ENCODE measurements at regions not wholly inside any gene's neighbourhood (a gene's known extent, or its start where the extent isn't known, plus 50 kb on each side); places are given as distances from the start of the nearest gene placed in this dataset.

DNA sequence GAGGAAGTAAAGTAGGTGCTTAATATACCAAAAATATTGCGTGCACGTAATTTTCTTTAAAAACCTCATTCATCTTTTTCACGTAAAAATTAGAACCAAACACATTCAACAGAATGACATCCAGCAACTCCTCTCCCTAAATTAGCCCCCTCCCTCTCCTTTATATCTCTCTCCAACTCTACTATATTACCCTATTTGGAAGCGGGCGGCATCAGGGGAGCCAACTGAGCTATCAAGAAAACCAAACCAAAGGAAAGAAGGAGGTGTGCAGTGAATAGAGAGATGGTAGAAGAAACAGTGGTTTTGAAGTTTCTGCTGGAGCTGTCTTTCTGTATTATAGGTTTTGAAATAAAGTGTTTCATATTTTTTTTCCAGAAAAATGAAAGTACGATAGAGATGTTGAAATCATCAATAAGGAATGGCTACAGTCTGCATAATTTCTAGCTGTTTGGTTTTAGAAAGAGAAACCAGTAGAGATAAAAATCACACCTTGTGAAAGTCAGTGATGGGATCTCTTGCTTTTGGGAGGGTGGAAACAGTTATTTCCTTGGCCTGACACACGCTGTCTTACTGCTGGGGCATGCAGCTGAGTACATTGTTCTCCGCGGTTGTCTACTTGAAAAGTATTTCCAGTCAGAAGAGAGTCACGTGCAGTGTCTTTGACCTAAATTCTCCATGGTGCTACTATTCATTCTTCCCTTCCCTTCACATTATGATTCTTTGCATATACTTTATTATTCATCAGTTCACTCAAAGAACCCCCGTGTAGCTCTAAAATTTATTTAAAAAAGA is 94.1 kb upstream of the WDR17 start:
- TF ChIP-seq POLR2A (IDR thresholded peaks at IDR 0.05; ENCODE audit: low read depth, low read length): no peak
- no peak for TF ChIP-seq TAF1 (IDR thresholded peaks at IDR 0.05; ENCODE audit: borderline replicate concordance, low read depth, low read length)
